ENCODE measurements at regions not wholly inside any gene's neighbourhood (a gene's known extent, or its start where the extent isn't known, plus 50 kb on each side); places are given as distances from the start of the nearest gene placed in this dataset.

DNA sequence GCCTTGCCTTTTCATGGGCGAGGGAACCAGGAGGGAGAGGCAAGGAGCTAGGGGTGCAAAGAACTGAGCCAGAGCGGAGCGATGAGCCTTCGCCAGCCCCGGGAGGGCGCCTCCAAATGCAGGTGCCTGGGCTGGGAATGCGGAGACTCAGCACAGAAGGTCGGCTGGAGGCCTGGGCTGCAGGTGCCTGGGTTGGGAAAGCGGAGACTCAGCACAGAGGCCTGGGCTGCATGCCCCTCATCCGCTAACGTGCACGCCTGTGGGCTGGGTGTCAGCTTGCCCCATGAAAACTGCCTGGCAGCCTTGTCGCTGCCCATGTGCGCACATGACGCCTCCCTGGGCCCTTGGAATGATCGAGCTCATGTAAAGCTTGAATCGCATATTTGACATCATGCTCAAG, 51.8 kb downstream of the POM121L12 start:
- TF ChIP-seq POLR2A (IDR thresholded peaks at IDR 0.05) (no peak), POLR2AphosphoS5 (IDR thresholded peaks at IDR 0.05) (no peak), EP300 (IDR thresholded peaks at IDR 0.05) (no peak)
- TF ChIP-seq, protein P1, sequence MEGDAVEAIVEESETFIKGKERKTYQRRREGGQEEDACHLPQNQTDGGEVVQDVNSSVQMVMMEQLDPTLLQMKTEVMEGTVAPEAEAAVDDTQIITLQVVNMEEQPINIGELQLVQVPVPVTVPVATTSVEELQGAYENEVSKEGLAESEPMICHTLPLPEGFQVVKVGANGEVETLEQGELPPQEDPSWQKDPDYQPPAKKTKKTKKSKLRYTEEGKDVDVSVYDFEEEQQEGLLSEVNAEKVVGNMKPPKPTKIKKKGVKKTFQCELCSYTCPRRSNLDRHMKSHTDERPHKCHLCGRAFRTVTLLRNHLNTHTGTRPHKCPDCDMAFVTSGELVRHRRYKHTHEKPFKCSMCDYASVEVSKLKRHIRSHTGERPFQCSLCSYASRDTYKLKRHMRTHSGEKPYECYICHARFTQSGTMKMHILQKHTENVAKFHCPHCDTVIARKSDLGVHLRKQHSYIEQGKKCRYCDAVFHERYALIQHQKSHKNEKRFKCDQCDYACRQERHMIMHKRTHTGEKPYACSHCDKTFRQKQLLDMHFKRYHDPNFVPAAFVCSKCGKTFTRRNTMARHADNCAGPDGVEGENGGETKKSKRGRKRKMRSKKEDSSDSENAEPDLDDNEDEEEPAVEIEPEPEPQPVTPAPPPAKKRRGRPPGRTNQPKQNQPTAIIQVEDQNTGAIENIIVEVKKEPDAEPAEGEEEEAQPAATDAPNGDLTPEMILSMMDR (IDR thresholded peaks at IDR 0.05) = no peak

Measured in stomach (tissue), 4 donors.